ENCODE measurements at regions not wholly inside any gene's neighbourhood (a gene's known extent, or its start where the extent isn't known, plus 50 kb on each side); places are given as distances from the start of the nearest gene placed in this dataset.

GRCh38 chr6:135784507-135784906, 67.0 kb upstream of the PDE7B start:
- TF ChIP-seq POLR2A (IDR thresholded peaks at IDR 0.05) (no peak), POLR2AphosphoS5 (IDR thresholded peaks at IDR 0.05) (no peak)
- TF ChIP-seq, protein P1, sequence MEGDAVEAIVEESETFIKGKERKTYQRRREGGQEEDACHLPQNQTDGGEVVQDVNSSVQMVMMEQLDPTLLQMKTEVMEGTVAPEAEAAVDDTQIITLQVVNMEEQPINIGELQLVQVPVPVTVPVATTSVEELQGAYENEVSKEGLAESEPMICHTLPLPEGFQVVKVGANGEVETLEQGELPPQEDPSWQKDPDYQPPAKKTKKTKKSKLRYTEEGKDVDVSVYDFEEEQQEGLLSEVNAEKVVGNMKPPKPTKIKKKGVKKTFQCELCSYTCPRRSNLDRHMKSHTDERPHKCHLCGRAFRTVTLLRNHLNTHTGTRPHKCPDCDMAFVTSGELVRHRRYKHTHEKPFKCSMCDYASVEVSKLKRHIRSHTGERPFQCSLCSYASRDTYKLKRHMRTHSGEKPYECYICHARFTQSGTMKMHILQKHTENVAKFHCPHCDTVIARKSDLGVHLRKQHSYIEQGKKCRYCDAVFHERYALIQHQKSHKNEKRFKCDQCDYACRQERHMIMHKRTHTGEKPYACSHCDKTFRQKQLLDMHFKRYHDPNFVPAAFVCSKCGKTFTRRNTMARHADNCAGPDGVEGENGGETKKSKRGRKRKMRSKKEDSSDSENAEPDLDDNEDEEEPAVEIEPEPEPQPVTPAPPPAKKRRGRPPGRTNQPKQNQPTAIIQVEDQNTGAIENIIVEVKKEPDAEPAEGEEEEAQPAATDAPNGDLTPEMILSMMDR (IDR thresholded peaks at IDR 0.05), result no peak
